ENCODE measurements at regions not wholly inside any gene's neighbourhood (a gene's known extent, or its start where the extent isn't known, plus 50 kb on each side); places are given as distances from the start of the nearest gene placed in this dataset.

GRCh38 chr9:108607607-108608006 is 248.2 kb downstream of the ACTL7B start:
- DNase-seq (ENCODE audit: low spot score): no peak

GRCh38 chr9:108606401-108606800 is 249.4 kb downstream of the ACTL7B start:
- no peak for DNase-seq (ENCODE audit: low spot score)

- no peak for DNase-seq (ENCODE audit: low spot score)
These were observed 252.6 kb downstream of the ACTL7B start for GRCh38 chr9:108603141-108603540.

- no peak for DNase-seq (ENCODE audit: low spot score)
These were observed 254.9 kb downstream of the ACTL7B start for GRCh38 chr9:108600896-108601295.

GRCh38 chr9:108599571-108599970 is 256.2 kb downstream of the ACTL7B start:
- DNase-seq (ENCODE audit: low spot score): no peak

GRCh38 chr9:108591121-108591520 is 264.7 kb downstream of the ACTL7B start:
- no peak for DNase-seq (ENCODE audit: low spot score)

- DNase-seq (ENCODE audit: low spot score): no peak
These were observed 267.5 kb downstream of the ACTL7B start for GRCh38 chr9:108588246-108588645.

- no peak for DNase-seq (ENCODE audit: low spot score)
These were observed 269.2 kb downstream of the ACTL7B start for GRCh38 chr9:108586471-108587139.

GRCh38 chr9:108584860-108585259 is 270.9 kb downstream of the ACTL7B start:
- DNase-seq (ENCODE audit: low spot score): no peak

- DNase-seq (ENCODE audit: low spot score): no peak
These were observed 273.1 kb downstream of the ACTL7B start for GRCh38 chr9:108582726-108583125.

- no peak for DNase-seq (ENCODE audit: low spot score)
These were observed 275.9 kb downstream of the ACTL7B start for GRCh38 chr9:108579757-108580439.

GRCh38 chr9:108575276-108575675 is 280.5 kb downstream of the ACTL7B start:
- no peak for DNase-seq (ENCODE audit: low spot score)

- DNase-seq (ENCODE audit: low spot score): peak; percentile 50
These were observed 286.2 kb downstream of the ACTL7B start for GRCh38 chr9:108569624-108570023.

- DNase-seq (ENCODE audit: low spot score): no peak
These were observed 287.7 kb downstream of the ACTL7B start for GRCh38 chr9:108568093-108568492.

GRCh38 chr9:108567571-108567970 is 288.2 kb downstream of the ACTL7B start:
- no peak for DNase-seq (ENCODE audit: low spot score)

- DNase-seq (ENCODE audit: low spot score): peak; percentile 77
These were observed 290.0 kb downstream of the ACTL7B start for GRCh38 chr9:108565651-108566378.

- DNase-seq (ENCODE audit: low spot score): no peak
These were observed 293.6 kb downstream of the ACTL7B start for GRCh38 chr9:108562176-108562575.

GRCh38 chr9:108559432-108559831 is 296.4 kb downstream of the ACTL7B start:
- no peak for DNase-seq (ENCODE audit: low spot score)

GRCh38 chr9:108554831-108555230 is 301.0 kb downstream of the ACTL7B start:
- DNase-seq (ENCODE audit: low spot score): no peak

- DNase-seq (ENCODE audit: low spot score): no peak
These were observed 302.6 kb downstream of the ACTL7B start for GRCh38 chr9:108553111-108553635.

- DNase-seq (ENCODE audit: low spot score): no peak
These were observed 303.2 kb downstream of the ACTL7B start for GRCh38 chr9:108552459-108553040.

GRCh38 chr9:108551030-108551841 is 304.6 kb downstream of the ACTL7B start:
- DNase-seq (ENCODE audit: low spot score): peak; percentile 74
